ENCODE measurements at regions not wholly inside any gene's neighbourhood (a gene's known extent, or its start where the extent isn't known, plus 50 kb on each side); places are given as distances from the start of the nearest gene placed in this dataset.
A peak's percentile ranks its signal among the peaks of the same experiment; 100 is the strongest.

GRCh38 chr1:117810553-117810952, 118.9 kb downstream of the GDAP2 start:
- Mint-ChIP-seq H3K9me3 (ENCODE audit: low read depth) (no peaks in the 10 kb centered on the region), H3K4me3 (no peak overlapping the region), H3K27ac (no peak overlapping the region), H3K4me1 (peaks cover 9% of the 10 kb centered on the region), H3K27me3 (peaks cover 7% of the 10 kb centered on the region), H3K36me3 (ENCODE audit: low read depth) (no peaks in the 10 kb centered on the region)
- intact Hi-C loops (cut with DNase I, micrococcal nuclease): no loop called here
- POLR2A ChIA-PET: no interaction called here
- CTCF ChIA-PET: no interaction called here
- no peak for DNase-seq
- ATAC-seq: peak; percentile 39

- H3K9me3 Mint-ChIP-seq (ENCODE audit: low read depth): no peaks in the 10 kb centered on the region
- no peak overlapping the region for H3K27ac Mint-ChIP-seq
- ATAC-seq (no peak), DNase-seq (no peak)
- H3K27me3 Mint-ChIP-seq: peaks cover 2% of the 10 kb centered on the region
- no peak overlapping the region for H3K4me3 Mint-ChIP-seq
- H3K4me1 Mint-ChIP-seq: peaks cover 9% of the 10 kb centered on the region
- POLR2A ChIA-PET: no interaction called here
- CTCF ChIA-PET: no interaction called here
- intact Hi-C loops (cut with DNase I, micrococcal nuclease): no loop called here
- H3K36me3 Mint-ChIP-seq (ENCODE audit: low read depth): no peaks in the 10 kb centered on the region
Observed at GRCh38 chr1:117812869-117813511, 116.4 kb downstream of the GDAP2 start.

All from activated CD4-positive, alpha-beta T cell treated with anti-CD3 and anti-CD28 coated beads for 36 hours (primary cell).